Midbrain (tissue), 1 donor: ENCODE measurements at regions not wholly inside any gene's neighbourhood (a gene's known extent, or its start where the extent isn't known, plus 50 kb on each side); places are given as distances from the start of the nearest gene placed in this dataset.
"Not testable (repeated sequence)": the region's sequence is repeated elsewhere in the genome, so short reads cannot be mapped to it uniquely, and the experiment has no call there.

Experiments used
- DNase-seq: peaks from one replicate; lab custom pipeline; 2025; lab: John Stamatoyannopoulos, UW

- DNase-seq: no peak
Observed at GRCh38 chr18:67864677-67865340, 348.3 kb upstream of the DSEL start.

GRCh38 chr18:67862069-67862468, 345.5 kb upstream of the DSEL start:
- DNase-seq: no peak

GRCh38 chr18:67854340-67854739, 337.8 kb upstream of the DSEL start:
- no peak for DNase-seq

- DNase-seq: no peak
Observed at GRCh38 chr18:67846422-67847098, 330.0 kb upstream of the DSEL start.

GRCh38 chr18:67845035-67845434, 328.5 kb upstream of the DSEL start:
- no peak for DNase-seq

- no peak for DNase-seq
Observed at GRCh38 chr18:67840379-67840778, 323.9 kb upstream of the DSEL start.

- DNase-seq: no peak
Observed at GRCh38 chr18:67818432-67818831, 301.9 kb upstream of the DSEL start.

GRCh38 chr18:67815280-67815679, 298.8 kb upstream of the DSEL start:
- no peak for DNase-seq

GRCh38 chr18:67813380-67814028, 297.0 kb upstream of the DSEL start:
- DNase-seq: no peak

- no peak for DNase-seq
Observed at GRCh38 chr18:67805261-67805660, 288.7 kb upstream of the DSEL start.

GRCh38 chr18:67794521-67794920, 278.0 kb upstream of the DSEL start:
- DNase-seq: no peak

GRCh38 chr18:67790527-67790926, 274.0 kb upstream of the DSEL start:
- no peak for DNase-seq

GRCh38 chr18:67789165-67789545, 272.6 kb upstream of the DSEL start:
- no peak for DNase-seq

- DNase-seq: no peak
Observed at GRCh38 chr18:67788310-67789164, 272.0 kb upstream of the DSEL start.

GRCh38 chr18:67783196-67783946, 266.9 kb upstream of the DSEL start:
- DNase-seq: no peak

- DNase-seq: no peak
Observed at GRCh38 chr18:67778016-67778415, 261.5 kb upstream of the DSEL start.

- no peak for DNase-seq
Observed at GRCh38 chr18:67776929-67777328, 260.4 kb upstream of the DSEL start.

- no peak for DNase-seq
Observed at GRCh38 chr18:67771271-67771670, 254.8 kb upstream of the DSEL start.

GRCh38 chr18:67770520-67770919, 254.0 kb upstream of the DSEL start:
- no peak for DNase-seq

GRCh38 chr18:67766930-67767329, 250.4 kb upstream of the DSEL start:
- no peak for DNase-seq

- not testable (repeated sequence) for DNase-seq
Observed at GRCh38 chr18:67752211-67752610, 235.7 kb upstream of the DSEL start.

- DNase-seq: no peak
Observed at GRCh38 chr18:67742954-67743353, 226.4 kb upstream of the DSEL start.
